Natural killer cell (primary cell): ENCODE measurements at regions not wholly inside any gene's neighbourhood (a gene's known extent, or its start where the extent isn't known, plus 50 kb on each side); places are given as distances from the start of the nearest gene placed in this dataset.

Experiments used
- ATAC-seq, 3 donors: fragments of 150-1000 bp in 2 of 3; fragments of 200-7000 bp in 1 of 3; cut with Tn5 transposase; 1 replicate in 1 of 3; 2 replicates in 2 of 3; pipeline ENCODE4 v1.10.0; 2021; ENCODE audit warnings: mild to moderate bottlenecking in 2 of 3, moderate library complexity in 2 of 3
- DNase-seq, 2 donors: peaks; one replicate each; pipeline versions ENCODE4 v3.0.0 to v3.0.0-alpha.2; 2013 to 2021; ENCODE audit warnings: mixed read lengths in 1 of 2
- H3K27ac ChIP-seq: one replicate; pipeline ENCODE4 v1.5.1; 2013; ENCODE audit warnings: mild to moderate bottlenecking, low read length
- H3K27me3 ChIP-seq: one replicate; pipeline ENCODE4 v1.6.1; 2013; ENCODE audit warnings: low read length; ENCODE audit not compliant: control insufficient read depth, insufficient read depth
- H3K36me3 ChIP-seq: one replicate; pipeline ENCODE4 v1.6.1; 2013; ENCODE audit warnings: low read length; ENCODE audit not compliant: control insufficient read depth, insufficient read depth
- H3K4me1 ChIP-seq: one replicate; pipeline ENCODE4 v1.6.1; 2013; ENCODE audit warnings: low read length; ENCODE audit not compliant: control insufficient read depth, insufficient read depth
- H3K4me3 ChIP-seq: one replicate; pipeline ENCODE4 v1.5.1; 2013; ENCODE audit warnings: low read length
- H3K9me3 ChIP-seq: one replicate; pipeline ENCODE4 v1.6.1; 2013; ENCODE audit warnings: low read length; ENCODE audit not compliant: control insufficient read depth, insufficient read depth
- H3K27ac Mint-ChIP-seq, 2 donors: one replicate each; pipeline ENCODE4 v1.8.0; 2022; ENCODE audit warnings: mild to moderate bottlenecking in 2 of 2, mixed read lengths in 2 of 2, moderate library complexity in 1 of 2
- H3K27me3 Mint-ChIP-seq, 2 donors: one replicate each; pipeline ENCODE4 v1.8.0; 2022; ENCODE audit warnings: low read depth in 2 of 2, mixed read lengths in 2 of 2
- H3K36me3 Mint-ChIP-seq: one replicate; pipeline ENCODE4 v1.8.0; 2022; ENCODE audit warnings: mixed read lengths
- H3K4me1 Mint-ChIP-seq, 2 donors: one replicate each; pipeline ENCODE4 v1.8.0; 2022; ENCODE audit warnings: mixed read lengths in 2 of 2
- H3K4me3 Mint-ChIP-seq: one replicate; pipeline ENCODE4 v1.8.0; 2022; ENCODE audit warnings: mild to moderate bottlenecking, moderate library complexity, mixed read lengths
- H3K9me3 Mint-ChIP-seq, 2 donors: one replicate each; pipeline ENCODE4 v1.8.0; 2022; ENCODE audit warnings: mixed read lengths in 2 of 2
- CTCF ChIP-seq: fragments of 200-600 bp; IDR thresholded peaks from one replicate; pipeline ENCODE4 v1.8.0; 2022; ENCODE audit warnings: antibody characterized with exemption
- WGBS: methylation state at CpG from one replicate; pipeline ENCODE4 v1.1.7; 2013; ENCODE audit warnings: missing lambda C conversion rate; ENCODE audit not compliant: insufficient coverage; 5-methylcytosine and 5-hydroxymethylcytosine counted together
- intact Hi-C: fragments of 100-400 bp; cut with micrococcal nuclease; formaldehyde crosslinking; loops from one replicate; pipeline ENCODE4 v1.14.2; 2022

GRCh38 chr4:143036443-143036842, 148.3 kb upstream of the USP38 start:
- WGBS: 95% methylated on average over 1 of the region's 2 CpGs
- TF ChIP-seq CTCF: no peak
- Histone ChIP-seq H3K27ac (no peak overlapping the region), H3K4me3 (no peak overlapping the region), H3K27me3 (no peaks in the 10 kb centered on the region), H3K9me3 (no peaks in the 10 kb centered on the region), H3K36me3 (no peaks in the 10 kb centered on the region), H3K4me1 (no peaks in the 10 kb centered on the region)
- Mint-ChIP-seq H3K4me1 (no peaks in the 10 kb centered on the region), H3K27ac (no peak overlapping the region), H3K27me3 (no peaks in the 10 kb centered on the region), H3K9me3 (peaks cover 4 to 7% of the 10 kb centered on the region in 2 donors), H3K36me3 (no peaks in the 10 kb centered on the region), H3K4me3 (no peak overlapping the region)
- DNase-seq (no peak), ATAC-seq (no peak)
- intact Hi-C loops: no loop called here

GRCh38 chr4:143046454-143046853, 138.3 kb upstream of the USP38 start:
- Histone ChIP-seq H3K9me3 (no peaks in the 10 kb centered on the region), H3K27ac (no peak overlapping the region), H3K36me3 (no peaks in the 10 kb centered on the region), H3K27me3 (no peaks in the 10 kb centered on the region), H3K4me1 (no peaks in the 10 kb centered on the region), H3K4me3 (no peak overlapping the region)
- intact Hi-C loops: no loop called here
- Mint-ChIP-seq H3K9me3 (peaks cover 4 to 7% of the 10 kb centered on the region in 2 donors), H3K4me3 (no peak overlapping the region), H3K27me3 (no peaks in the 10 kb centered on the region), H3K4me1 (no peaks in the 10 kb centered on the region), H3K27ac (no peak overlapping the region), H3K36me3 (no peaks in the 10 kb centered on the region)
- ATAC-seq (no peak), DNase-seq (no peak)
- TF ChIP-seq CTCF: no peak
- WGBS: 79% methylated on average over 4 of the region's 4 CpGs

DNA sequence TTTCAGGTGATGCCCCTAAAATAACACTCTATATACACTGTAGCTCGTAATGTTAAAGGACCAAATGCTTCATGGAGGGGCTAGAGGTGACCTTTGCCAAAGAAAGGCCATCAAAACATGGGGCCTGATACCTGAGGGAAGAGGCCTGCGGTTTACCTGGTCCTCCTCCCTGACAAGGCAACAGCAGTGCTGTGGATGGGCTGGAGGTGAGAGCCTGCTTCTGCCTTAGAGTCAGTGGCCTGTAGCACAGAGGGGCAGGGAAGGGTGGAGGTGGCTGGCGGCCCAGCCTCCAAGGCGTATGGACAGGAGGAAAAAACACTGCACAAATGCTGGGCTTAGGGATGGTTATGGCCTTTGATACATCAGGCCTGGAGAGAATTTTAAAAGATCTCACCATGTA, 137.8 kb upstream of the USP38 start:
- Mint-ChIP-seq H3K27ac (no peak overlapping the region), H3K4me3 (no peak overlapping the region), H3K4me1 (no peaks in the 10 kb centered on the region), H3K36me3 (no peaks in the 10 kb centered on the region), H3K9me3 (peaks cover 0 to 10% of the 10 kb centered on the region in 2 donors), H3K27me3 (no peaks in the 10 kb centered on the region)
- H3K27me3 ChIP-seq: no peaks in the 10 kb centered on the region
- 91% methylated on average over 4 of the region's 4 CpGs for WGBS
- no peak overlapping the region for H3K4me3 ChIP-seq
- ATAC-seq: no peak
- no peaks in the 10 kb centered on the region for H3K36me3 ChIP-seq
- TF ChIP-seq CTCF: no peak
- DNase-seq: no peak
- H3K4me1 ChIP-seq: no peaks in the 10 kb centered on the region
- H3K9me3 ChIP-seq: no peaks in the 10 kb centered on the region
- no peak overlapping the region for H3K27ac ChIP-seq
- intact Hi-C loops: no loop called here

GRCh38 chr4:143054971-143055370, 129.7 kb upstream of the USP38 start:
- DNase-seq: no peak
- no peak for ATAC-seq
- intact Hi-C loops: no loop called here
- Histone ChIP-seq H3K27ac (no peak overlapping the region), H3K27me3 (no peaks in the 10 kb centered on the region), H3K9me3 (no peaks in the 10 kb centered on the region), H3K4me3 (no peak overlapping the region), H3K4me1 (no peaks in the 10 kb centered on the region), H3K36me3 (no peaks in the 10 kb centered on the region)
- no peaks in the 10 kb centered on the region for H3K4me1 Mint-ChIP-seq
- H3K27ac Mint-ChIP-seq: no peak overlapping the region
- no peak for TF ChIP-seq CTCF
- no CpG with 5 or more reads among the region's 1 CpG for WGBS
- peaks cover 3 to 10% of the 10 kb centered on the region in 2 donors for H3K9me3 Mint-ChIP-seq
- no peaks in the 10 kb centered on the region for H3K27me3 Mint-ChIP-seq
- no peak overlapping the region for H3K4me3 Mint-ChIP-seq
- H3K36me3 Mint-ChIP-seq: no peaks in the 10 kb centered on the region
